Liver (tissue), 3 donors: ENCODE measurements at regions not wholly inside any gene's neighbourhood (a gene's known extent, or its start where the extent isn't known, plus 50 kb on each side); places are given as distances from the start of the nearest gene placed in this dataset.

Source experiments
- ATF3 ChIP-seq: IDR thresholded peaks from 2 replicates; pipeline ENCODE4 v1.6.1; 2016; ENCODE audit warnings: antibody characterized with exemption
- CTCF ChIP-seq: fragments of 150-350 bp; IDR thresholded peaks from 2 replicates; pipeline ENCODE4 v1.5.1; 2017; ENCODE audit warnings: improper control_type of control experiment, low read depth, low read length; ENCODE audit not compliant: missing input control
- FOXA1 ChIP-seq: IDR thresholded peaks from 2 replicates; pipeline ENCODE4 v1.6.1; 2016; ENCODE audit warnings: antibody characterized with exemption
- GABPA ChIP-seq, 2 donors: IDR thresholded peaks in 1 of 2; conservative IDR thresholded peaks in 1 of 2; 2 replicates each; pipeline ENCODE4 v1.6.1; 2016; ENCODE audit warnings: antibody characterized with exemption in 2 of 2, mild to moderate bottlenecking in 1 of 2, moderate library complexity in 1 of 2
- HNF4A ChIP-seq, 2 donors: conservative IDR thresholded peaks; 2 replicates each; pipeline ENCODE4 v1.6.1; 2016; ENCODE audit warnings: antibody characterized with exemption in 2 of 2, mild to moderate bottlenecking in 2 of 2
- JUND ChIP-seq, 2 donors: IDR thresholded peaks; 2 replicates each; pipeline ENCODE4 v1.6.1; 2016; ENCODE audit warnings: antibody characterized with exemption in 2 of 2
- MAX ChIP-seq: IDR thresholded peaks from 2 replicates; pipeline ENCODE4 v1.6.1; 2016; ENCODE audit warnings: antibody characterized with exemption
- RAD21 ChIP-seq, 2 donors: IDR thresholded peaks; 2 replicates each; pipeline ENCODE4 v1.6.1; 2016; ENCODE audit warnings: antibody characterized with exemption in 2 of 2, mild to moderate bottlenecking in 2 of 2
- SP1 ChIP-seq: IDR thresholded peaks from 2 replicates; pipeline ENCODE4 v1.6.1; 2018; ENCODE audit warnings: antibody characterized with exemption, mild to moderate bottlenecking
- TAF1 ChIP-seq: conservative IDR thresholded peaks from 2 replicates; pipeline ENCODE4 v1.6.1; 2016; ENCODE audit warnings: antibody characterized with exemption, mild to moderate bottlenecking
- YY1 ChIP-seq: IDR thresholded peaks from 2 replicates; pipeline ENCODE4 v1.6.1; 2016; ENCODE audit warnings: antibody characterized with exemption, mild to moderate bottlenecking
- ZBTB33 ChIP-seq: IDR thresholded peaks from 2 replicates; pipeline ENCODE4 v1.6.1; 2016; ENCODE audit warnings: antibody characterized with exemption
- donor health status: healthy.
- donor health status: healthy.

GRCh38 chr20:39624316-39624715 lies 662.2 kb downstream of the DHX35 start:
- TF ChIP-seq CTCF (no peak), ZBTB33 (no peak), ATF3 (no peak), JUND (IDR thresholded peaks at IDR 0.05) (no peak), RAD21 (IDR thresholded peaks at IDR 0.05) (no peak), GABPA (IDR thresholded peaks at IDR 0.05 in 1 of 2, conservative IDR thresholded peaks at IDR 0.05 in 1 of 2) (no peak), SP1 (no peak), HNF4A (conservative IDR thresholded peaks at IDR 0.05) (no peak), MAX (no peak), YY1 (no peak), TAF1 (no peak), FOXA1 (no peak)
